ENCODE measurements at regions not wholly inside any gene's neighbourhood (a gene's known extent, or its start where the extent isn't known, plus 50 kb on each side); places are given as distances from the start of the nearest gene placed in this dataset.

DNA sequence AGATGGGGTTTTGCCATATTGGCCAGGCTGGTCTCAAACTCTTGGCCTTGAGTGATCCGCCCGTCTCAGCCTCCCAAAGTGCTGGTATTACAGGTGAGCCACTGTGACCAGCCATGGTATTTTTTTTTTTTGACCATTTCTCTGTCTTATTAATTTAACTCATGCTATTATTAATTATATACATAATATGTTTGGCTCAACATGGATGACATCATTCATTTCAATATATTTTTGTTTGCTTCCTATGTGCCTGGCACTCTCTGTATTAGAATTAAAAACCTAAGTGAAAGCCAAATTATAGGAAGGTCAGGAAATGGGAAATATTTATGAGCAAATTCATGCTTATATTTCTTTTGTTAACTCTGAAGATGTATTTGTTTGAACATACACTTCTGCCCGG, 55.8 kb upstream of the AKIRIN2 start:
- H3K36me3 ChIP-seq: no peaks in the 10 kb centered on the region
- TF ChIP-seq, protein P1, sequence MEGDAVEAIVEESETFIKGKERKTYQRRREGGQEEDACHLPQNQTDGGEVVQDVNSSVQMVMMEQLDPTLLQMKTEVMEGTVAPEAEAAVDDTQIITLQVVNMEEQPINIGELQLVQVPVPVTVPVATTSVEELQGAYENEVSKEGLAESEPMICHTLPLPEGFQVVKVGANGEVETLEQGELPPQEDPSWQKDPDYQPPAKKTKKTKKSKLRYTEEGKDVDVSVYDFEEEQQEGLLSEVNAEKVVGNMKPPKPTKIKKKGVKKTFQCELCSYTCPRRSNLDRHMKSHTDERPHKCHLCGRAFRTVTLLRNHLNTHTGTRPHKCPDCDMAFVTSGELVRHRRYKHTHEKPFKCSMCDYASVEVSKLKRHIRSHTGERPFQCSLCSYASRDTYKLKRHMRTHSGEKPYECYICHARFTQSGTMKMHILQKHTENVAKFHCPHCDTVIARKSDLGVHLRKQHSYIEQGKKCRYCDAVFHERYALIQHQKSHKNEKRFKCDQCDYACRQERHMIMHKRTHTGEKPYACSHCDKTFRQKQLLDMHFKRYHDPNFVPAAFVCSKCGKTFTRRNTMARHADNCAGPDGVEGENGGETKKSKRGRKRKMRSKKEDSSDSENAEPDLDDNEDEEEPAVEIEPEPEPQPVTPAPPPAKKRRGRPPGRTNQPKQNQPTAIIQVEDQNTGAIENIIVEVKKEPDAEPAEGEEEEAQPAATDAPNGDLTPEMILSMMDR (IDR thresholded peaks at IDR 0.05): no peak
- no peak overlapping the region for H3K27ac ChIP-seq
- peaks cover 0 to 47% (median 0%) of the 10 kb centered on the region in 9 donors for H3K4me1 ChIP-seq
- H3K27me3 ChIP-seq: no peaks in the 10 kb centered on the region
- ATAC-seq: no peak
- H3K4me3 ChIP-seq: no peak overlapping the region
- 97% methylated on average over 3 of the region's 3 CpGs for whole genome bisulfite sequencing, 2 donors
- intact Hi-C loops (cut with DNase I): no loop called here
- no peaks in the 10 kb centered on the region for H3K9me3 ChIP-seq
- DNase-seq: no peak

GRCh38 chr6:87756858-87757257, 54.8 kb upstream of the AKIRIN2 start:
- no peaks in the 10 kb centered on the region for H3K27me3 ChIP-seq
- intact Hi-C loops (cut with DNase I): no loop called here
- WGBS, 2 donors: 39 to 44% methylated on average over 2 of the region's 2 CpGs
- no peak overlapping the region for H3K4me3 ChIP-seq
- TF ChIP-seq, protein P1 (IDR thresholded peaks at IDR 0.05): no peak
- H3K9me3 ChIP-seq: no peaks in the 10 kb centered on the region
- H3K36me3 ChIP-seq: no peaks in the 10 kb centered on the region
- no peak for DNase-seq
- peak overlapping the region in 1 of 10 donors; percentile 4 for H3K27ac ChIP-seq
- peaks cover 0 to 47% (median 0%) of the 10 kb centered on the region in 9 donors for H3K4me1 ChIP-seq
- ATAC-seq: peak in 6 of 8 donors; percentile 40 to 70 (median 46)

DNA sequence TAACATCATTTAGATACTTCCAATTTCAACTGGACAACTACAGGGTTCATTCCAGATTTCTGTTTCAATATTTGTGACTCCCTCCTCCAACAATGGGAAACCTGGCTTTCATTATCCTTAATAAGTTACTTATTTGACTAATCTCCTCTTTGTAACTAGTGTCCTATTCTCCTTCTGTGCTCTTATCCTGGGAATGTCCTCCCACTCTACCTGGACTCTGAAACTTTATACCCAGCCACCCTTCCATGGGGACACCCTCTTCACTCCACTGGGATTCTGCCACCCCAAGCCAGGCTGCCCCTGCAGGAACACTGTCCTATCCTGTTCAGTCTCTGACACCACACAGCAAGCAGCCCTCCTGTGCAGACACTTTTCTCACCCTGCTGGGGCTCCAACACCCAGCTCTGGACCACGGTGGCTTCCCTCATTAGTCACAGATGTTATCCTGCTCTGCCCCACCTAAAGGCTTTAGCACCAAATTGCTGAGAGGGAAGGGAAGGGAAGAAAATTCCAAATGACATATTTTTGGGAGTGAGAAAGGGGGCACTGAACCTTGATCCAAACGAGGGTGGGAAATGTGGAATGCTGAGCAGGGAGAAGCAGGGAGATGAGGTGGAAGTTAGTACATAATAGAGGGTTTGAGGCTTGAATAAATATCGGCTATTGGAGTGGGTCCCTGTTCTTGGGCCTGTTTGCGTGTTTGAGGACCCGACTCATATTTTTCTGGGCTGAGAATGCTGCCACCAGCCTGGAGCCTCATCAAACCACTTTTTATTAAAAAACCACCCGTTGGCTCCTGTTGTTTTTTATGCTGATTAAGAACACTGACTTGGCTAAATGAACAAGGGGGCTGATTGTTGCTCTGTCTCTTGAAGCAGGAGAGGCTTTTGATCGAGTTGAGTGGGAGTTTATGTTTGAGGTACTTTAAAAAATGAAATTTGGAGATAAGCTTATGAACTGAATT, 54.0 kb upstream of the AKIRIN2 start:
- WGBS, 2 donors: 43 to 58% methylated on average over 7 of the region's 7 CpGs

DNA sequence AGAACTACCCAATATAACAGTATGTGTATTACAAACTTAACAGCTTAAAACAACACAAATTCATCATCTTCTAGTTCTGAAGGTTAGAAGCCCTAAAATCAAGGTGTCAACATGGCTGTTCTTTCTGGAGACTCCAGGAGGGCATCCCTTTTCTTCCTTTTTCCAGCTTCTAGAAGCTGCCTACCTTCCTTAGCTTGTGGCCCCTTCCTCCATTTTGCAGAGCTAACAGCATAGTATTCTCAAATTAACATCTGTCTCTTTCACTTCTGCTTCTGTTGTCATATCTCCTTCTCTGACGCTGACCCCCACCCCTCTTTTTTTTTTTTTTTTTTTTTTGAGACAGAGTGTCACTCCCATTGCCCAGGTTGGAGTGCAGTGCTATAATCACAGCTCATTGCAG, 52.8 kb upstream of the AKIRIN2 start:
- DNase-seq (no peak), ATAC-seq (no peak)
- H3K27me3 ChIP-seq: no peaks in the 10 kb centered on the region
- H3K27ac ChIP-seq: no peak overlapping the region
- H3K9me3 ChIP-seq: no peaks in the 10 kb centered on the region
- H3K4me3 ChIP-seq: no peak overlapping the region
- TF ChIP-seq, protein P1 (IDR thresholded peaks at IDR 0.05): no peak
- intact Hi-C loops (cut with DNase I): no loop called here
- WGBS, 2 donors: 82 to 86% methylated on average over 1 of the region's 1 CpG
- H3K4me1 ChIP-seq: peaks cover 0 to 45% (median 0%) of the 10 kb centered on the region in 9 donors
- H3K36me3 ChIP-seq: no peaks in the 10 kb centered on the region

More for the DNA sequence above, 54.0 kb upstream of the AKIRIN2 start:
- TF ChIP-seq, protein P1 (IDR thresholded peaks at IDR 0.05): no peak
- no peaks in the 10 kb centered on the region for H3K36me3 ChIP-seq
- DNase-seq: no peak
- peak overlapping the region in 1 of 10 donors; percentile 4 for H3K27ac ChIP-seq
- H3K27me3 ChIP-seq: no peaks in the 10 kb centered on the region
- peak in 1 of 8 donors; percentile 28 for ATAC-seq
- H3K4me1 ChIP-seq: peaks cover 0 to 47% (median 0%) of the 10 kb centered on the region in 9 donors
- no peak overlapping the region for H3K4me3 ChIP-seq
- H3K9me3 ChIP-seq: no peaks in the 10 kb centered on the region
- intact Hi-C loops (cut with DNase I): no loop called here

Data from heart right ventricle (tissue), 16 donors.